Kidney (tissue), 13 donors: ENCODE measurements at regions not wholly inside any gene's neighbourhood (a gene's known extent, or its start where the extent isn't known, plus 50 kb on each side); places are given as distances from the start of the nearest gene placed in this dataset.

Experiments used
- DNase-seq, 5 donors: peaks; one replicate each; pipeline ENCODE4 v3.0.0-alpha.2; 2013 to 2020
- FAIRE-seq: peaks from 2 replicates; lab custom pipeline; 2012; peaks lifted over from hg19 to GRCh38; lab: Jason Lieb, UNC
- H3K27ac ChIP-seq, 2 donors: one replicate each; pipeline ENCODE4 v1.7.0; 2013; ENCODE audit warnings: low read depth in 2 of 2, low read length in 2 of 2, inconsistent platforms in 1 of 2
- H3K27me3 ChIP-seq: one replicate; pipeline ENCODE4 v1.7.1; 2013; ENCODE audit warnings: low read length, inconsistent platforms; ENCODE audit not compliant: control insufficient read depth, insufficient read depth
- H3K36me3 ChIP-seq, 3 donors: one replicate each; pipeline versions ENCODE4 v1.7.0 to v1.7.1; 2013; ENCODE audit warnings: low read length in 3 of 3, control low read depth in 1 of 3, inconsistent platforms in 1 of 3; ENCODE audit not compliant: insufficient read depth in 3 of 3, control insufficient read depth in 2 of 3
- H3K4me1 ChIP-seq, 3 donors: one replicate each; pipeline versions ENCODE4 v1.7.0 to v1.7.1; 2013; ENCODE audit warnings: low read length in 3 of 3, inconsistent platforms in 1 of 3, low read depth in 1 of 3; ENCODE audit not compliant: control insufficient read depth in 2 of 3, insufficient read depth in 2 of 3
- H3K4me3 ChIP-seq, 3 donors: one replicate each; pipeline versions ENCODE4 v1.7.0 to v1.8.1; 2013; ENCODE audit warnings: low read length in 3 of 3, control low read depth in 1 of 3, inconsistent platforms in 1 of 3
- H3K9ac ChIP-seq, 3 donors: one replicate each; pipeline versions ENCODE4 v1.7.0 to v1.7.1; 2013; ENCODE audit warnings: low read length in 3 of 3, control low read depth in 1 of 3, inconsistent platforms in 1 of 3
- H3K9me3 ChIP-seq, 3 donors: one replicate each; pipeline versions ENCODE4 v1.7.0 to v1.7.1; 2013; ENCODE audit warnings: low read length in 3 of 3, control low read depth in 1 of 3, inconsistent platforms in 1 of 3; ENCODE audit not compliant: control insufficient read depth in 2 of 3, insufficient read depth in 1 of 3
- intact Hi-C: fragments of 100-400 bp; cut with DNase I; formaldehyde crosslinking; loops from one replicate; pipeline ENCODE4 v1.11.1; 2022
- TF ChIP-seq, protein P1 (sequence below): IDR thresholded peaks from 3 replicates; pipeline ENCODE4 v1.5.1; 2012; ENCODE audit warnings: mild to moderate bottlenecking, moderate library complexity, borderline replicate concordance; ENCODE audit not compliant: insufficient read depth; ENCODE audit errors: extremely low read depth
- donor health status: control.
- donor health status: control.
- donor health status: control.
- donor health status: control.
- donor health status: control.
- donor health status: DM: yes; HTN: yes; CAD: no.
- donor health status: Normal renal cell carcinoma (clear cell type).

DNA sequence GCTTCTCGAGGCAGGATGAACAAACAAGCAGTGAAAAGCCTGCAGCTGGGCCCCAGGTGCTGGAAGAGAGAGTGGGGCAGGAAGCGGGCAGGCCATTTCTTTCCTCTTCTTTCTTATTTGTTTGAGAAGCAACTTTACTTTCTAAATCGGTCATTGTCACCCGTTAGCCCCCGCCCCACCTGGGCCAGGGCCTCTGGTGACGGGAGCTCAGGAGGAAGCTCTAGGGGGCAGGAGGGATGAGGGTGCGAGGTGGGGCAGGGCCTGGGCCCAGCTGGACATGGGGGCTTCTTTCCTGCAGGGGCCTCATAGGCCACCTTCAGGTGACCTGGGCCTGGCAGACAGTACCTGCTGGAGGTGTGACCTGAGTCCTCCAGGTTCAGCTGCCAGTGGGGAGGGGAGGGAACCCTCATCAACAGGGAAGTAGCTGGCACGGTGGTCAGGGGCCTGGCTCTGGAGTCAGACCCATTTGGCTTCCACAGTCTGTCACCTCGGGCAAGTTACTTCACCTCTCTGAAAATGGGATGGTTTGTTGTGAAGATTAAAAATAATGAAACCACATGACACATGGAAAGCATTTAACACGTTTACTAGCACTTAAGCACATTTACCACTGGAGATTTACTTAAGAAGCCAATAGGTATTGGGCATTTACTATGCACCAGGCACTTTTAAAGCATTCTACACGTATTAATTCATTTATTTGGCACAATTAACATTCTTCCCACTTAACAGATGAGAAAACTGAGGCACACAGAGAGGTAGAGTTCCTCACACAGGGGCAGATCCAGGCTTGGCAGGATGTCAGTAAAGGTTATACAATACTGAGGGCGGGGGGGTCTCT is 54.1 kb upstream of the ID3 start:
- intact Hi-C loops, result no loop called here
- H3K9ac ChIP-seq, result no peak overlapping the region
- TF ChIP-seq, protein P1, sequence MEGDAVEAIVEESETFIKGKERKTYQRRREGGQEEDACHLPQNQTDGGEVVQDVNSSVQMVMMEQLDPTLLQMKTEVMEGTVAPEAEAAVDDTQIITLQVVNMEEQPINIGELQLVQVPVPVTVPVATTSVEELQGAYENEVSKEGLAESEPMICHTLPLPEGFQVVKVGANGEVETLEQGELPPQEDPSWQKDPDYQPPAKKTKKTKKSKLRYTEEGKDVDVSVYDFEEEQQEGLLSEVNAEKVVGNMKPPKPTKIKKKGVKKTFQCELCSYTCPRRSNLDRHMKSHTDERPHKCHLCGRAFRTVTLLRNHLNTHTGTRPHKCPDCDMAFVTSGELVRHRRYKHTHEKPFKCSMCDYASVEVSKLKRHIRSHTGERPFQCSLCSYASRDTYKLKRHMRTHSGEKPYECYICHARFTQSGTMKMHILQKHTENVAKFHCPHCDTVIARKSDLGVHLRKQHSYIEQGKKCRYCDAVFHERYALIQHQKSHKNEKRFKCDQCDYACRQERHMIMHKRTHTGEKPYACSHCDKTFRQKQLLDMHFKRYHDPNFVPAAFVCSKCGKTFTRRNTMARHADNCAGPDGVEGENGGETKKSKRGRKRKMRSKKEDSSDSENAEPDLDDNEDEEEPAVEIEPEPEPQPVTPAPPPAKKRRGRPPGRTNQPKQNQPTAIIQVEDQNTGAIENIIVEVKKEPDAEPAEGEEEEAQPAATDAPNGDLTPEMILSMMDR, result no peak
- no peak for FAIRE-seq
- H3K4me1 ChIP-seq, result no peaks in the 10 kb centered on the region
- H3K9me3 ChIP-seq, result no peaks in the 10 kb centered on the region
- no peak for DNase-seq
- H3K27ac ChIP-seq, result peak overlapping the region in 1 of 2 donors; percentile 21
- H3K27me3 ChIP-seq, result no peaks in the 10 kb centered on the region
- H3K4me3 ChIP-seq, result no peak overlapping the region
- no peaks in the 10 kb centered on the region for H3K36me3 ChIP-seq

DNA sequence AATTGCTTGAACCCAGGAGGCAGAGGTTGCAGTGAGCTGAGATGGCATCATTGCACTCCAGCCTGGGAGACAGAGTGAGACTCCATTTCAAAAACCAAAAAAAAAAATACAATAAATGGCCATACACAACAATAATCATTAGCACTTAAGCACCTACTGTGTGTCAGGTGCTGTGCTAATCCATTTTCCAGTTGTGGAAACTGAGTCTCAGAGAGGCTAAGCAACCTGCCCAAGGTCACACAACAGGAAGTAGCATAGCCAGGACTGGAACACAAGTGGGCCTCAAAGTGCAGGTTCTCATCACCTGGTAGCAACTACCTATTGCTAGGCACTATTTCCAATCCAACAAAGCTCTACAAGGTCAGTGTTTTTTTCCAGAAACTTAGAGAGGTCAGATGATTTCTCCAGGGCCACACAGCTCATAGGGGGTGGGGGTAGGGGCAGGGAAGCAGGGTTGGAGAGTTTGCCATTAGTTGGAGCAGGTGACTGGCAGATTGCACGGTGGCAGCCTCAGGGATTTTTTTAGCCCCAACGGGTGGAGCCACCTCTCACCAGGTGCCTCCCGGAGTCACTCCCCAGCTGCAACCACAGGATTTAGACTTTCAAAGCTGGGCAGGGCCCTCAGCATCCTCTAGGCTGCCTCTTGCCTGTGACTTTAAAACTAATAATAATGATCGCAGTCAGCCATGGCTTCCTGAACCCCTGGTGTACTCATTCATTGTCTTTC is 52.5 kb upstream of the ID3 start:
- FAIRE-seq (no peak), DNase-seq (no peak)
- TF ChIP-seq, protein P1, result no peak
- Histone ChIP-seq H3K9me3 (no peaks in the 10 kb centered on the region), H3K27ac (no peak overlapping the region), H3K36me3 (no peaks in the 10 kb centered on the region), H3K9ac (no peak overlapping the region), H3K4me3 (no peak overlapping the region), H3K4me1 (no peaks in the 10 kb centered on the region), H3K27me3 (no peaks in the 10 kb centered on the region)
- intact Hi-C loops, result no loop called here

DNA sequence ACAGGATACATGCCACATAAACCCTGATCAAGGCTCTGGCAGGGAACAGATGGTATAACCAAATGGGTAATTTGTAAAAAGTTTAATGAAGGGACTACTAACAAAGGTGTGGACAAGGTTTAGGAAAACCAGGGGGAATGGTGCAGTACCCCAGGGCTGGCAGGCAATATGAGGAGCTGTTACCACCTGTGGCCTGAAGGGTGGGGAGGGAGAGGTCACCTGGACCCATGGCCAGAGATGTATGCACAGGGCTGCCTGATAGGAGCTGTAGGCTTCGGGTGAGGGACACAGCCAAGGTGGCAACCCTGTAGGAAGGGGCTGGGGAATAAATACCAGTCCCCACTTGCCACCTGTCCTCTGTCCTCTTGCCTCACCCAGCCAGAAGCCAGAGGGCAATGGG is 51.4 kb upstream of the ID3 start:
- no peak overlapping the region for H3K27ac ChIP-seq
- TF ChIP-seq, protein P1, result no peak
- H3K4me1 ChIP-seq, result no peaks in the 10 kb centered on the region
- H3K9me3 ChIP-seq, result no peaks in the 10 kb centered on the region
- no peaks in the 10 kb centered on the region for H3K27me3 ChIP-seq
- no peaks in the 10 kb centered on the region for H3K36me3 ChIP-seq
- DNase-seq (no peak), FAIRE-seq (no peak)
- intact Hi-C loops, result no loop called here
- H3K4me3 ChIP-seq, result no peak overlapping the region
- H3K9ac ChIP-seq, result no peak overlapping the region
